GM23248 (cell line): ENCODE measurements at regions not wholly inside any gene's neighbourhood (a gene's known extent, or its start where the extent isn't known, plus 50 kb on each side); places are given as distances from the start of the nearest gene placed in this dataset.

ENCODE experiments used
- EZH2 ChIP-seq: fragments of 200-600 bp; sonication (generic); IDR thresholded peaks from 2 replicates; pipeline ENCODE4 v1.6.1; 2018; ENCODE audit warnings: antibody characterized with exemption, mild to moderate bottlenecking; ENCODE audit not compliant: insufficient read depth, poor library complexity, severe bottlenecking
- EZH2phosphoT487 ChIP-seq: fragments of 200-600 bp; sonication (generic); IDR thresholded peaks from 2 replicates; pipeline ENCODE4 v1.6.1; 2018; ENCODE audit warnings: antibody characterized with exemption, moderate library complexity, mild to moderate bottlenecking, low read depth; ENCODE audit not compliant: insufficient read depth

DNA sequence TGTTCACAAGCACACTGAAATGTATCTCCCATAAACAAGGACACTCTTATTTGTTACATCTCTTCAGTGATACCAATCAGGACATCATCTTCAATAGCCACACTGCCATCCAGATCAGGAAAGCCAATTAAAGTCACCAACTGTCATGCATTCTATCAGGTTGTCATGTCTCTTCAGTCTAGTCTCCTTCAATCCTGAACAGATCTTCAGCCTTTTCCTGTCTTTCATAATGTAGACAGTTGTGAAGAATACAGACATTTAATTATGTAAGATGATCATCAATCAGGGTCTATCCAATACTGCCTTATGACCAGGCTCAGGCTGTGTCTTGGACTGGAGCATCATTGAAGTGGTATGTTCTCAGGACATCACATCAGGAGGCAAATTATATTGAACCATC is 419.8 kb upstream of the SMC2 start:
- TF ChIP-seq EZH2: no peak
- TF ChIP-seq EZH2phosphoT487: no peak
